GM23248 (cell line): ENCODE measurements at regions not wholly inside any gene's neighbourhood (a gene's known extent, or its start where the extent isn't known, plus 50 kb on each side); places are given as distances from the start of the nearest gene placed in this dataset.

ENCODE experiments used
- EZH2 ChIP-seq: fragments of 200-600 bp; sonication (generic); IDR thresholded peaks from 2 replicates; pipeline ENCODE4 v1.6.1; 2018; ENCODE audit warnings: antibody characterized with exemption, mild to moderate bottlenecking; ENCODE audit not compliant: insufficient read depth, poor library complexity, severe bottlenecking
- EZH2phosphoT487 ChIP-seq: fragments of 200-600 bp; sonication (generic); IDR thresholded peaks from 2 replicates; pipeline ENCODE4 v1.6.1; 2018; ENCODE audit warnings: antibody characterized with exemption, moderate library complexity, mild to moderate bottlenecking, low read depth; ENCODE audit not compliant: insufficient read depth

DNA sequence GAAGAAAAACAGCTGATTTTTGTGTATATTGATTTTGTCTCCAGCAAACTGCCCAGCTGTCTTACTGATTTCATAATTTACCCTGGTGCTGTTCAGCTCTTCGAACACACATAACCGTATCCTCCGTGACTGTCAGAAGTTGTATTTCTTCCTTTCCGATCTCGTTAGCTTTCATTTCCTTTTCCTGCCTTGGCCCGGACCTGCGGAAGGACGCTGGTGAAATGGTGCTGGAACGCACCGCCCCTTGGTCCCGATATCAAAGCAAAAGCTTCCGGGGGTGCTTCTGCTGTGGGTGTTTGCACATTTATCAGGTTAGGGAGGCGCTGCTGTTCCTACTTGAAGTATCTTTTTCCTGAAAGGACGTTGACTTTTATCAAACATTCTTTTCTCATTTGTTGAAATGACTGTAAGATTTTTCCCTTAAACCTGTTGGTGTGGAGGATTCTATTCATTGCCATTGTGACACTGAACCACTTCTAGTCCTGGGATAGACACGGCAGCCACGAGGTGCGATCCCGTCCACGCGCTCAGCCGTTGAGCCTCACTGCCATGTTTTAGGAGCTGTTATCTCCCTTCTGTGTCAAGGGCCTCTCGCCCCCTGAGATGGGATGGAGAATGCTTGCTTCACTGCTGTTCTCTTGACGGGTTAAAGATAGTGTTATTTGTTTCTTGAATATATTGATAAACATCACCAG, 72.6 kb downstream of the FOXL3 start:
- TF ChIP-seq EZH2phosphoT487, result no peak
- no peak for TF ChIP-seq EZH2
